ENCODE measurements at regions not wholly inside any gene's neighbourhood (a gene's known extent, or its start where the extent isn't known, plus 50 kb on each side); places are given as distances from the start of the nearest gene placed in this dataset.

DNA sequence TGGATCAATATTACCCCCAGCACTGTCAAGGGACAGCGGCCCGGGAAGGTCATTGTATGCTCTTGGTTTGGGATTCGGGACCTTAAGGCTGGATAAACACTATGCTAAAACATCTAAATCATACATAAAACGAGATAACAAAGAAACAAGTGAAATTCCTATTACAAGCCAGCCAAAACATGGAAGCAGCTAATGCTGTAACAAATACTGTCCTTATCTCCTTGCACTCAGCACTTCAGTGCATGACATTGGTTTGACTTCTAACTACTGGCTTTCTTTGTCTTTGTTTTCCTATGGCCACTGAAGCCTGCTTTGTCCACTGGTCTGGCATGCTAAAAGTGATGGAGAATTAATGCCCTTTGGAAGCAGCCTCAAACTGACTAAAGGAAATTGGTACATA is 516.4 kb upstream of the DPH6 start:
- Histone ChIP-seq H3K9me3 (no peaks in the 10 kb centered on the region), H3K27me3 (ENCODE audit: low read depth) (no peaks in the 10 kb centered on the region), H3K4me1 (no peaks in the 10 kb centered on the region), H3K4me3 (no peak overlapping the region), H3K27ac (no peak overlapping the region), H3K36me3 (no peaks in the 10 kb centered on the region)
- DNase-seq (no peak), ATAC-seq (no peak)
- intact Hi-C loops (cut with DNase I), result no loop called here
- TF ChIP-seq, protein P1, sequence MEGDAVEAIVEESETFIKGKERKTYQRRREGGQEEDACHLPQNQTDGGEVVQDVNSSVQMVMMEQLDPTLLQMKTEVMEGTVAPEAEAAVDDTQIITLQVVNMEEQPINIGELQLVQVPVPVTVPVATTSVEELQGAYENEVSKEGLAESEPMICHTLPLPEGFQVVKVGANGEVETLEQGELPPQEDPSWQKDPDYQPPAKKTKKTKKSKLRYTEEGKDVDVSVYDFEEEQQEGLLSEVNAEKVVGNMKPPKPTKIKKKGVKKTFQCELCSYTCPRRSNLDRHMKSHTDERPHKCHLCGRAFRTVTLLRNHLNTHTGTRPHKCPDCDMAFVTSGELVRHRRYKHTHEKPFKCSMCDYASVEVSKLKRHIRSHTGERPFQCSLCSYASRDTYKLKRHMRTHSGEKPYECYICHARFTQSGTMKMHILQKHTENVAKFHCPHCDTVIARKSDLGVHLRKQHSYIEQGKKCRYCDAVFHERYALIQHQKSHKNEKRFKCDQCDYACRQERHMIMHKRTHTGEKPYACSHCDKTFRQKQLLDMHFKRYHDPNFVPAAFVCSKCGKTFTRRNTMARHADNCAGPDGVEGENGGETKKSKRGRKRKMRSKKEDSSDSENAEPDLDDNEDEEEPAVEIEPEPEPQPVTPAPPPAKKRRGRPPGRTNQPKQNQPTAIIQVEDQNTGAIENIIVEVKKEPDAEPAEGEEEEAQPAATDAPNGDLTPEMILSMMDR (IDR thresholded peaks at IDR 0.05), result no peak

DNA sequence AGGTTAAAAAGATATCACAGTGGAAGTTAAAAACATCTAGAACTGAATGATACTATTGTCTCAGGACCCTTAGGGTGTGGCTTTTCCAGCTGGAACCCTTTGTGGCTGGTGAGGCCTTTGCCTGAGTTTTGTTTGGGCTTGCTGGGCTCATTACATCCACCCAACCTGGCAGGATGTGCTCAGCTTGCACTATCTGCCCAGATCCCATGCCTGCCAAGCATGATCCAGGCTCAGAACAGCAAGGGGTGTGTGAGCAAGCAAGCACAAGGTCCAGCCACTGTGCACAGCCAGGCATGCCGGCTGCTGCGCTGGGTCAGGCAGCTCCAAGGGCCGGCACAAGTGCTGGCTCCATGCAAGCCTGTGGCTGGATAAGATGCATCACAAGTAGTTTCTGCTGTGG is 512.7 kb upstream of the CDIN1 start:
- TF ChIP-seq, protein P1 (IDR thresholded peaks at IDR 0.05), result no peak

DNA sequence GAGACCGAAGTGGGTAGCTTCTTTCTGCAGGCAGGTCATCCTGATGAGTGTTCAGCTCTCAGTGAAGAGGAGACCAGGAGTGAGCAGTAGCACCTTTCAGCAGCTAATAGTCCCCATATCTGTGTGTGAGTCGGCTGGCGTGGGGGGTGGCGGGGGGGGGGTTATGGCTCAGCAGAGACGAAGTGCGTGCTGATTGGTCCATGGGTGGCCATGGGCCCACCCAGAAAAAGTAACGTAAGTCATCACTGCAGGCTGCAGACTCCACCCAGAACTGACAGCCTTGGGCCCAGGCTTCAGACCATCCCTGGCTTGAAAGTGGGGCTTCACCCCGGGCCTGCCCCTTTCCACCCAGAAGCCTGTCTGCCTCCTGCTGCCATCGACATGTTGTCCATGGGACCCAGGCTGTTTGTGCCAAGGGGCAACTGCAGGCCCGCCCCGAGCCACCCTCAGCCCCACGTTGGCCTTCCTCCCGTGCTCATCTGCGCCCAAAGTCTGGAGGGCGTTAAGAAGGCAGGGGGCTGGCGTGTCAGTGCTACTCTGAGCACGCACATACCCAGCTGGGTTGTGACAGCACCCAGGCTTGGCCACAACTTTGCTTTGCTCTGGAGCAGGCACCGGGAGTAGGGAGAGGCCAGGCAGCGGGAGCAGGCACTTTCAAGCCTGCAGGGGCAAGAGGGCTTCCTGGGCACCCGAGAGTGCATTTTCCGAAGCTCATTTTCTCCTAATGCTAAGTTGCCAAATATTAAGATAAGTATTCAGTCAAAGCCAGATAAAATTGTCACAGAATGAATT is 511.7 kb upstream of the CDIN1 start:
- Histone ChIP-seq H3K4me1 (no peaks in the 10 kb centered on the region), H3K4me3 (no peak overlapping the region), H3K36me3 (no peaks in the 10 kb centered on the region), H3K9me3 (no peaks in the 10 kb centered on the region), H3K27ac (no peak overlapping the region), H3K27me3 (ENCODE audit: low read depth) (no peaks in the 10 kb centered on the region)
- DNase-seq, result no peak
- TF ChIP-seq, protein P1 (IDR thresholded peaks at IDR 0.05), result no peak
- ATAC-seq, result peak in 1 of 2 donors; percentile 21
- intact Hi-C loops (cut with DNase I), result no loop called here

More for the DNA sequence above, 512.7 kb upstream of the CDIN1 start:
- Histone ChIP-seq H3K27me3 (ENCODE audit: low read depth) (no peaks in the 10 kb centered on the region), H3K27ac (no peak overlapping the region), H3K4me1 (no peaks in the 10 kb centered on the region), H3K9me3 (no peaks in the 10 kb centered on the region), H3K4me3 (no peak overlapping the region), H3K36me3 (no peaks in the 10 kb centered on the region)
- DNase-seq (no peak), ATAC-seq (no peak)
- intact Hi-C loops (cut with DNase I), result no loop called here

DNA sequence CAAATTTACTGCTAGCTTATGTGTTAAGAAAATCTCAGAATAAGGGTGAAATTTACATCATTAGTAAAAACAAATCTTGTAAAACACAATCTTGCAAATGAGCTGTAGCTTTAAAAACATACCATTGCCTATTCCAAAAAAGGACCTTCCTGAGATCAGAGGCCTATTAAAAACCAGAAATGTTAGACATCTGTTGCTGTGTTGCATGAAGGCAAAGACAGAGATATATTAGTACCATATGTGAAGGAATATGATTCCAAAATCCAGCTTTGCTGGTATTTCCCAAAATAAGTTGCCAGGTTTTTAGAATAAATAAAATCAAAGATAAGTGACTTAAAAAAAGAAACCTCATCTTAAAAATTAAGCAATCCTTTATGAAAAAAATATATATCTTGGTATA is 504.1 kb upstream of the CDIN1 start:
- DNase-seq, result no peak
- Histone ChIP-seq H3K9me3 (no peaks in the 10 kb centered on the region), H3K27me3 (ENCODE audit: low read depth) (no peaks in the 10 kb centered on the region), H3K36me3 (no peaks in the 10 kb centered on the region), H3K4me3 (no peak overlapping the region), H3K4me1 (no peaks in the 10 kb centered on the region), H3K27ac (no peak overlapping the region)
- TF ChIP-seq, protein P1 (IDR thresholded peaks at IDR 0.05), result no peak
- intact Hi-C loops (cut with DNase I), result no loop called here
- ATAC-seq, result no peak

DNA sequence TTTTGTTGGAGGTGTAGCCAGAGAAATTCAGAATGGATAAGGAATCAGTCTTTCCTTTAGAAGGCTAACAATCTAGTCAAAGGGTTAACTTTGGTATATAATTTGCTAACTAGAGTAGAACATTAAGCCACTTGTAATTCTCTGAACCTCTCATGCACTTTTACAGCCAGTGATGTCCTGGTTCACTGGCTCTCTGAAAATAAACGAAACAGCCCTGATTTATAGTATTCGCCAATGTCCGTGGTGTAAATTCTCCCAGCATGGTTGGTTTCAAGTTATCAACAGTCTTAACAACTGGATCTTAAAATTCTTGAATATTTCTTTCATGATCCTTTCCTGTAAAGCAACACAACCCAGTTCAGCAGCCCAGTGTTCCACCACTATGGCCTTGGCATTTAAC is 500.4 kb upstream of the CDIN1 start:
- Histone ChIP-seq H3K27me3 (ENCODE audit: low read depth) (no peaks in the 10 kb centered on the region), H3K9me3 (no peaks in the 10 kb centered on the region), H3K36me3 (no peaks in the 10 kb centered on the region), H3K4me3 (no peak overlapping the region), H3K27ac (no peak overlapping the region), H3K4me1 (no peaks in the 10 kb centered on the region)
- DNase-seq (no peak), ATAC-seq (no peak)
- intact Hi-C loops (cut with DNase I), result no loop called here
- TF ChIP-seq, protein P1 (IDR thresholded peaks at IDR 0.05), result no peak
